ENCODE measurements at regions not wholly inside any gene's neighbourhood (a gene's known extent, or its start where the extent isn't known, plus 50 kb on each side); places are given as distances from the start of the nearest gene placed in this dataset.
A peak's percentile ranks its signal among the peaks of the same experiment; 100 is the strongest.
"Not testable (repeated sequence)": the region's sequence is repeated elsewhere in the genome, so short reads cannot be mapped to it uniquely, and the experiment has no call there.

DNA sequence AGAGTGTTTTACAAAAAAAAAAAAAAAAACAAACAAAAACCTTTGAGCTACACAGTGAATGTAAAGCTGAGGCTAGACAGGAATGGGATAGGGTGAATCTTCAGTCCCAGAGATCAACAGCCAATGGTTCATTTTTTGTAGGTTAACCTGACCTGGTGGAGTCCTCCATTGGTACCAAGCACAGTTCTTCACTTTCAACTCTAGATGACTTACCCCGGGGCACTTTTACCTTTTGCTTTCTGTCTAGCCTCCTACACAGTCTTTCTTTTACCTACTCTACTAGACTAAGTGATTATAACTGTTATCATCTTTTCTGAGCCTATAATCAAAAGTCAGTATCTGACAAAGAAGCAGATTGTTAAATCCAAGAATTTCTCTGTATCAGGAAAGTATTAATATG, 50.9 kb downstream of the ANXA2R start:
- no peak for DNase-seq

DNA sequence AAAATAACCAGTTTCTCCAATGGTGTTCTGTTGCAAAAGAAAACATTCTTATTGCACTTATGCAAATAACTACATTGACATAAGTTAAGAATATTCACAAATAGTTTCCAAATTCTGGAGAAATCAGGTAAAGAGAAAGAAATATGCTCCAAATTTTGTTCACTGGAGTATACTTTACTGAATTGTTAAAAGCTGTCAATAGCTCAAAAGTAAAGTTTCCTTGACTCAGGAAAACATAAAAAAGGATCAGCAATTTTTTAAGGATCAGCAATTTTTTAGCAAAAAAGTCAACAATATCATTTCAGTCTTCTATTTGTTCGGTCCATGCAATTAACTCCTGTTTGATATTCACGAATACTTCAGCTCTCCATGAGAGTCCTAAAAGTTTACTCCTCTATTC, 51.6 kb downstream of the ANXA2R start:
- DNase-seq, result no peak

DNA sequence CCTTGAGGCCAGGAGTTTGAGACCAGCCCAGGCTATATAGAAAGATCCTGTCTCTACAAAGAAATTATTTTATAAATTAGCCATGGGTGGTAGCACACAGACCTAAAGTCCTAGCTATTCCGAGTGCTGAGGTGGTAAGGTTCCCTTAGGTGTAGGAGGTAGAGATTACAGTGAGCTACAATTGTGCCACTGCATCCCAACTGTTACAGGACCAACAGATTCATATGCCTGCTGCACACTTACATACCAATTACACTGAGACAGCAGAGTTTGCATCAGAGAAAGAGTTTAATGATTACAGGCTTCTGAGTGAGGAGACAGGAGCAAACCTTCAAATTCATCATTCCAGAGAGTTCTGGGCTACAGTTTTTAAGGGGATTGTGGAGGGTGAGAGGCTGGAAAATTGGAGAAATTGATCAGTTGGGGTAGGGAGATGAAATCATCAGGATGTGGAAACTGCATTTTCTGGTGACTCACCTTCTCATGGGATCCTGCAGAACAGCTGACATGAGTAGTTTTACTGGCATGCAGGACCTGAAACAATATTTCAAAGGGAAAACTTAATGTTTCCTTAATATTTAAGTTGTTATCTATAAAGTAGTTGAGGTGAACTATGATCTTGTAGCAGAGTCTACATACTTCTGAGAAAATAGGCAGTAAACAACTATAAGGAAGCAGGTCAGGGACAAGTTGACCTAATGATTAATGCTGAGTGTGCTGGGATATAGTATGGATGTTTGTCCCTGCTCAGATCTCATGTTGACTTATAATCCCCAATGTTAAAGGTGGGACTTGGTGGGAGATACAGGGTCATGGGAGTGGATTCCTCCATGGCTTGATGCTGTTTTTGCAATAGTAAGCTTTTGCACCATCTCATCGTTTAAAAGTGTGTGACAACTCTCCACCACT, 54.7 kb downstream of the ANXA2R start:
- DNase-seq, result peak; percentile 58

DNA sequence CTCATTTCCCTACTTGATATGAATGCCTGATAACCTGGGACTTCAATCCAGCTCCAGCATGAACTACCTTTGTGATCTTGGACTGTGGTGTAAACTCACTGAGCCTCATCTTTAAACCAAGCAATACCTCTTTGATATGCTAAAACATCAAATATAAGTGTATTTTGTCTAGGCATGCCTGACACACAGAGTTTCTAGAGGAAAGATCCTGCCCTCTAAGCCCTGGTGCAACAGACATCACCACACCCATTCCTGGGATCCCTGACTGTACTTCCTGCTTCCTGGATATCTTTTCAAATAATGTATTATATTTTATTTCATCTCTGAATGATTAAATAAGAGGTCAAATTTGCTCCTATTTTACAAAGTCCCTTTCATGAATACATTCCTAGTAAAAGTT, 55.8 kb downstream of the ANXA2R start:
- DNase-seq, result no peak

DNA sequence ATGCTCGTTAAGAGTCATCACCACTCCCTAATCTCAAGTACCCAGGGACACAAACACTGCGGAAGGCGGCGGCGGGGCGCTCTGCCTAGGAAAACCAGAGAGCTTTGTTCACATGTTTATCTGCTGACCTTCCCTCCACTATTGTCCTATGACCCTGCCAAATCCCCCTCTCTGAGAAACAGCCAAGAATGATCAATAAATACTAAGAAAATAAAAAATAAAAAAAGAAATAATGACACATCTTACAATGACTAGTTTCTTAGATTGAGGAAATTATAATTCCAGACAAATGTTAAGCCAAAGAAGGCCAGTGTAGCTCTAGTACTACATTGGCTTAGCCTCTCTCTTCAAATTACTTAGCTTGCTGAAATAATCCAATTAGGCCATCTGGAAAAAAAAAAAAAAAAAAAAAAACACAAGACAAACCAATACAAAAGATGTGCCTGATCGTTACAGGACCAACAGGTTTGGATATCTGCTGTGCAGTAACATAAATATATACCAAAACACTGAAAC, 58.0 kb downstream of the ANXA2R start:
- DNase-seq, result no peak

GRCh38 chr5:42981417-42982106, 58.6 kb downstream of the ANXA2R start:
- DNase-seq, result not testable (repeated sequence)

DNA sequence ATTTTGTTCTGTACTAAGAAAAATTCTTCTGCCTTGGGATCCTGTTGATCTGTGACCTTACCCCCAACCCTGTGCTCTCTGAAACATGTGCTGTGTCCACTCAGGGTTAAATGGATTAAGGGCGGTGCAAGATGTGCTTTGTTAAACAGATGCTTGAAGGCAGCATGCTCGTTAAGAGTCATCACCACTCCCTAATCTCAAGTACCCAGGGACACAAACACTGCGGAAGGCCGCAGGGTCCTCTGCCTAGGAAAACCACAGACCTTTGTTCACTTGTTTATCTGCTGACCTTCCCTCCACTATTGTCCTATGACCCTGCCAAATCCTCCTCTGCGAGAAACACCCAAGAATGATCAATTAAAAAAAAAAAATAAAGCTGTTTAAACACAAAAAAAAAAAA, 59.1 kb downstream of the ANXA2R start:
- not testable (repeated sequence) for DNase-seq

GRCh38 chr5:42980391-42980790, 59.7 kb downstream of the ANXA2R start:
- DNase-seq, result not testable (repeated sequence)

DNA sequence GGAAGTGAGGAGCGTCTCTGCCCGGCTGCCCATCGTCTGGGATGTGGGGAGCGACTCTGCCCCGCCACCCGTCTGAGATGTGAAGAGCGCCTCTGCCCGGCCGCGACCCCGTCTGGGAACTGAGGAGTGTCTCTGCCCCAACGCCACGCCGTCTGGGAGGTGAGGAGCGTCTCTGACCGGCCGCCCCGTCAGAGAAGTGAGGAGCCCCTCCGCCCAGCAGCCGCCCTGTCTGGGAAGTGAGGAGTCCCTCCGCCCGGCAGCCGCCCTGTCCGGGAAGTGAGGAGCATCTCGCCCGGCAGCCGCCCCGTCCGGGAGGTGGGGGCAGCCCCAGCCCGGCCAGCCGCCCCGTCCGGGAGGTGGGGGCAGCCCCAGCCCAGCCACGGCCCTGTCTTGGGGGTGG, 60.9 kb downstream of the ANXA2R start:
- not testable (repeated sequence) for DNase-seq

DNA sequence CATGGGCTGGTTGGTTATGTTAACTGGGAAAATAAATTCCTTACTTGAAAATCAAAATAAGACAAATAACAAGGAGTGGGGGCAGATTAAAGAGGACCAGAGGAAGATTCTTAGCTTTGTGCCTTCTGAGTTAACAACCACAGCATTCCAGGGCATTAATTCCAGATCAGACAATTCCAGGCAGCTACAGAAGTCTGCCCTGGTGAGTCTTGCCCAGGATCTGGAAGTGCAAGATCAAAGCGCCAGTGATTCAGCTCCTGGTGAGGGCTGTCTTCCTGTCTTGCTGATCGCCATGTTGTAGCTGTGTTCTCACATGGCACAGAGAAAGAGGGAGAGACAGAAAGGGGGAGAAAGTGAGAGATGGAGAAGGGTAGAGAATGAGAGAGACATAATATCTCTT, 65.6 kb downstream of the ANXA2R start:
- no peak for DNase-seq

DNA sequence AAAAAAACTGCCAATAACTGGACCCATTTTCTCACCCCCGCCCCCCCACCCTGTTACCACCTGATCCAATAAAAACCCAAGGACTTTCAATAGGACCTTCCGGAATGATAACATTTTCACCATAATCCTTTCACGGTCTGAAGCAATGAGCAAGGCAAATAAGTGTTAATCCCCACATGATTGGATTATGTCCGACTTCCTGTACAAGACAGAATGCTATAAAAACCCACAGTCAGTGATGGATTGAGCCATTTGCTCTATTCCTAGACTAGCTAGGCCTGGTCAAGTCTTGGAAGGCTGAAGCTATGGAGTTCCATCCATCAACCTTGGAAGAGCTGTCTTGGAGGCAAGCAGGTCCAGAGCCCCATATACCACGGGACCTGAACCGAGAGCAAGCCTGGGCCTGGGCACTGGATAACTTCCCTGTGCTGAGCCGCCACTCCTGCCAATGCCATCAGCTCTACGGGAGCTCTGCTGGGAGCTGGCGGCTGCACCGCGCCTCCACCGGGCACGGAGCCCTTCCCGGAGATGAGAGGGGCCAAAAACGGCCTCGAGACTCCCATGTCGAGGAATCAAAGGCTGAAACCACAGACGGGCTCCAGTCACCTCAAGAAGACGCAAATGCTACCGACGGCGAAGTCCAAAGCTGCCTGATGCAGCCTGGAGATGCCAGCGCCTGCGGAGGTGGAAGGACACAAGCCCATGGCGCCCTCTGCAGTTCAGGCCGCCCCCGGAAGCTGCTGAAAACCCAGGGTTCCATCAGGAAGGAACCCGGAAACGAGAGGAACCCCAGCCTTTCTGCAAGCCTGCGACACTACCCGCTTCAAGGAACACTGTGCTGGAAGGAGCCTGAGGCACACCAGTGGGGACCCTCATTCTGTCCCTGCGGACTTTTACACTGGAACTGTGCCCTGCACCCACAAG, 69.2 kb downstream of the ANXA2R start:
- no peak for DNase-seq

DNA sequence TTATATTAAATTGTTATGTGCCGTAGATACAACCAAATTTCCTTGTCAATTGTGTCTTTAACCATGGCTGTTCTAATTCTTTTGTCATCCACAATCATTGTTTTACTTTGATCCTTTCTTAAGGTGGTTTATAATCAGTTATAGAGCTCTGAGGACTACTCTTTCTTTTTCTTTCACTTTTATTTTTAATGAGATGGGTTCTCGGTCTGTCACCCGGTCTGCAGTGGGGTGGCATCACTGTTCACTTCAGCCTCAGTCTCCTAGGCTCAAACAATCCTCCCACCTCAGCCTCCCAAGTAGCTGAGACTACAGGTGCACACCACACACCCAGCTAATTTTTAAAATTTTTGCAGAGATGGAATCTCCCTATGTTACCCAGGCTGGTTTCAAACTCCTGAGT, 74.2 kb downstream of the ANXA2R start:
- no peak for DNase-seq

- no peak for DNase-seq
These were observed 76.7 kb downstream of the ANXA2R start for GRCh38 chr5:42963412-42963811.

DNA sequence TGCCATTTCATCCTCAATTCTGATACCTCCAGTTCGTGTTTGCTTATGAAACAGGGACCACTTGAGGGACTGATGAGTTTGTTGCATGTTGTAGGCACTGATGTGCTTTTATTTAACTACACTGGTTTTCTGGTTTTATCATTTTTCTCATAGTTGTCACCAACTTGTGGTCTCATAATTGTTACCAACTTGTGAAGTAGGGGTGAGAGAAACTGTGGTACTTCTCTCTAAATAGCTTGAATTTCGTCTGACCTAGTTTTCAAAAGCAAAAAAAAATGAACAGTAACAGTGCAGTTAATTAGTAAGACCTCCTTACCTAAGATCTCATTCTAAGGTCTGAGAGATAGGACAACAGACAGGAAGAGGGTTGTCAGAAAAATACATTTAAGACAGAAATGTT, 78.0 kb downstream of the ANXA2R start:
- DNase-seq, result no peak

DNA sequence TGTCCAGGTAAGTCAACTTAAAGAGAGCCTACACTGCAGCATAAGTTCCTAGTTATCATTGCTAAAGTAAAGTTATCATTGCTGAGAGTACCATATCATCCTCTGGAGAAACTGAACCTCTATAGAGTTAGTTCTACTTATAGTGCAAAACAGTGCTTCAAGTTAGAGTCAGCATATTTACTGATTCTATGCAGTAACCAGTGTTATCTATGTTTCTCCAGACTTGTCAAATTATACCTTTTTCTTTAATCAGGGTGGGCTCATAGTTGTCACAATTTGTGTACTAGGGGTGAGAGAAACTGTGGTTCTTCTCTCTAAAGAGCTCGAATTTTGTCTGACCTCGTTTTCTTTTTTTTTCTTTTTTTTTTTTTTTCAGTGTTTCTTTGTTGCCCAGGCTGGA, 79.6 kb downstream of the ANXA2R start:
- no peak for DNase-seq

- no peak for DNase-seq
These were observed 83.6 kb downstream of the ANXA2R start for GRCh38 chr5:42956551-42956950.

- DNase-seq, result no peak
These were observed 87.1 kb downstream of the ANXA2R start for GRCh38 chr5:42953041-42953440.

DNA sequence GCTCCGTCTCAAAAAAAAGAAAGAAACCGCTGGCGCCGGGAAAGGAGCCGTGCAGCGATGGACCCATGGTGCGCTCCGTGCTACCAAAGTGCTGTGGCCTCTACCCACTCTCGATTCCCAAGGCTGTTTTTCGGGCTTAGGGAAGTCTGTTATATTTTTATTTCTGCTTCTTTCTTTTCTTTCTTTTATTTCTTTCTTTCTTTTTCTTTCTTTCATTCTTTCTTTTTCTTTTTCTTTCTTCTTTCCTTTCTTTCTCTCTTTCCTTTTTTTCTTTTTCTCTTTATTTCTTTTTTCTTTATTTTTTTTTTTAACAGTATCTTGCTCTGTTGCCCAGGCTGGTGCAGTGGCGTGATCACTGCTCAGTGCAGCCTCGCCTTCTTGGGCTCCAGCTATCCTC, 87.5 kb downstream of the ANXA2R start:
- peak; percentile 20 for DNase-seq

DNA sequence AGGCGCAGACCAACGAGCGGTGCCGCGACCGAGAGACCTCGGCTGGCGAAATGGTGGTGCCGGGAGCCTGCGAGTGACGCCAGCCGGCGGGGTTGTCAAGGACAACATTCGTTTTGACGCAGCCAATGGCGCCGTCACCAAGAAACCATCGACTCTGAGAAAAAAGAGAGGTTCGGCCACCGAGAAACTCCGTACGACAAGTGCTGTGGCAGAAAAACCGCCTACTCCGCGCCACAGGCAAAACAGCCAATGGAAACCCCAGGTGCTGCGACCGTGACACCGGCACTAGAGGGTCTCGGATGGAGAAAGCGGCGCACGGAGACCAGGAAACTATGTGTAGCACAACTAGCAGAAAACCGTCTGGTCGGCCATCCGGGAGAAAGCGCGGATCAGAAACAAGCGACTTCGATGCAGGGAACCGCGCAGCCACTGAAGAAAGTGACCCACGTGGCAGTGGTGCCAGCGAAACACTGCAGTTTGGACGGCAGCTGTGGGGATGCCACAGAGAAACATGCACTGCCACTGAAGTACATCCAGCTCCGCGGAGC, 88.8 kb downstream of the ANXA2R start:
- DNase-seq, result peak; percentile 61

DNA sequence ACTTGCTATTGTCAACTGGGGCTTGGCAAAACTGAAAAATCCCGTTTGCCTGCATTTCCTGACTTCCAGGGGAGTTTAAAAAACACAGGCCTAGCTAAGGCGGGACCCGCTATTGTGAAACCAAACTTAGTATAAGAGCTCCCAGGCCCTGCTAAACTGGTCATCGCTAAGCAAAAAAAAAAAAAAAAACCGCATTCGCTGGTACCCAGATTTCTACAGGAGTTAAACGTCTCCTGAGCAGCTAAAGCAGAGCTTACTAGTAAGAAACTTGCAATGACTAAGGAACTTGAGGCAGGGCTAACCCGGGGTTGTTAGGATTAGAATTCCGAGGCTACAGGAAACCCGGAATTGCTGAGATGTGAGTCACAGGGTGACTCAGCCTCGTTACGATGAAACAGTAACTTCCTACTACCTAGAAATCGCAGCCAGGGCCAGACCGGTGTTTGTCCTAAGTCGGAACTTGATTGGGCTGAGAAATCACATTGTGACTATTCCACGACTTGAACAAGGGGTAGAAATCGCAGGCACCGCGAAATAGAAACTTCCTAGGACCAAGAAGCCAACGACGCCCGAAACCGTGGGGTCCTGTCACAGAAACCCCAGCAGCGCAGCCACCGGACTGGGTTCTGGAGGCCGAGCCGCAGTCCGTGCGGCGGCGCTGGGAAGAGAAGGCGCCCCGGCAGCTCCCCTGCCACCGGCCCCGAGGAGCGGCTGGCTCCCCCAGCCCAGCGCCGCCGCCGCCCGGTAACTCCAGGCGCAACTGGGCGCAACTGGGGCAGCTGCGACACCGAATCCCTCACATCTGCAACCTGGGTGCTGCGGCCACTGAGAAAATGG, 89.4 kb downstream of the ANXA2R start:
- peak; percentile 96 for DNase-seq

DNA sequence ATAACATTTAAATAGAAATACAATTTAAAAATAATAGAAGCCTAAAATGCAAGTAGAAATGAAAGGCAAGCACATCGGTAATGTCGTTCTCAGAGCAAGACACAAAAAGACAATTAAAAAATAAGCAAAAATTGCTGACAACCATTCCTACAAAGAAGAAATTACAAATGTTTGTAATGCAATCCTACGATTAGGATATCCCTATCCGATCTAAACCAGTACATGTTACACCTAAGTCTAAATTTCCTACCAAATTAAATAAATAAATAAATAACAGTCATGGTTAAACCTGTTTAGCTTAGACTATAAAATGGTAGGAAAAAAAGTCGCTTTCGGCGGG, 90.0 kb downstream of the ANXA2R start:
- DNase-seq, result no peak
